ENCODE measurements at regions not wholly inside any gene's neighbourhood (a gene's known extent, or its start where the extent isn't known, plus 50 kb on each side); places are given as distances from the start of the nearest gene placed in this dataset.
"Not testable (repeated sequence)": the region's sequence is repeated elsewhere in the genome, so short reads cannot be mapped to it uniquely, and the experiment has no call there.

GRCh38 chr1:227411066-227411465, 92.8 kb upstream of the CDC42BPA start:
- DNase-seq = no peak

- DNase-seq = not testable (repeated sequence)
These were observed 88.0 kb upstream of the CDC42BPA start for GRCh38 chr1:227406332-227406731.

- DNase-seq = no peak
These were observed 85.2 kb upstream of the CDC42BPA start for GRCh38 chr1:227403535-227403934.

GRCh38 chr1:227401562-227402342, 83.5 kb upstream of the CDC42BPA start:
- DNase-seq = no peak

GRCh38 chr1:227399152-227399730, 80.9 kb upstream of the CDC42BPA start:
- no peak for DNase-seq

GRCh38 chr1:227397354-227397978, 79.2 kb upstream of the CDC42BPA start:
- DNase-seq = no peak

- no peak for DNase-seq
These were observed 78.5 kb upstream of the CDC42BPA start for GRCh38 chr1:227396539-227397353.

- DNase-seq = no peak
These were observed 77.2 kb upstream of the CDC42BPA start for GRCh38 chr1:227395426-227396028.

- DNase-seq = no peak
These were observed 74.9 kb upstream of the CDC42BPA start for GRCh38 chr1:227392984-227393764.

GRCh38 chr1:227391879-227392278, 73.6 kb upstream of the CDC42BPA start:
- DNase-seq = no peak

- no peak for DNase-seq
These were observed 72.9 kb upstream of the CDC42BPA start for GRCh38 chr1:227391211-227391610.

GRCh38 chr1:227390525-227390924, 72.2 kb upstream of the CDC42BPA start:
- no peak for DNase-seq

- DNase-seq = no peak
These were observed 70.2 kb upstream of the CDC42BPA start for GRCh38 chr1:227388214-227389168.

GRCh38 chr1:227379555-227379892, 61.2 kb upstream of the CDC42BPA start:
- DNase-seq = no peak

GRCh38 chr1:227378871-227379554, 60.7 kb upstream of the CDC42BPA start:
- DNase-seq = no peak

GRCh38 chr1:227378181-227378580, 59.9 kb upstream of the CDC42BPA start:
- no peak for DNase-seq

GRCh38 chr1:227374846-227375245, 56.6 kb upstream of the CDC42BPA start:
- DNase-seq = no peak

GRCh38 chr1:227372726-227373130, 54.4 kb upstream of the CDC42BPA start:
- peak; percentile 88 for DNase-seq

GRCh38 chr1:227370533-227371254, 52.4 kb upstream of the CDC42BPA start:
- no peak for DNase-seq

Data from NCI-H2029 treated with DMSO at 0.1 percent for 48 hours (cell line).